ENCODE measurements at regions not wholly inside any gene's neighbourhood (a gene's known extent, or its start where the extent isn't known, plus 50 kb on each side); places are given as distances from the start of the nearest gene placed in this dataset.
A peak's percentile ranks its signal among the peaks of the same experiment; 100 is the strongest.
"Not testable (repeated sequence)": the region's sequence is repeated elsewhere in the genome, so short reads cannot be mapped to it uniquely, and the experiment has no call there.

- Histone ChIP-seq H3F3A (ENCODE audit: insufficient read depth) (0 out of 2 replicates have a peak, but pooled peaks cover 4% of the 10 kb centered on the region), H4K20me1 (ENCODE audit: insufficient read depth) (no peaks in the 10 kb centered on the region), H3K36me3 (ENCODE audit: low read depth) (no peaks in the 10 kb centered on the region), H3K27me3 (replicated peaks; ENCODE audit: insufficient read depth) (no peaks in the 10 kb centered on the region), H3K27ac (no peak overlapping the region), H3K4me1 (ENCODE audit: insufficient read depth) (peaks cover 9% of the 10 kb centered on the region), H3K9ac (no peak overlapping the region), H3K4me2 (ENCODE audit: unreplicated experiment) (peak overlapping the region; percentile 38), H3K9me3 (ENCODE audit: low read depth) (no peaks in the 10 kb centered on the region), H2AFZ (no peak overlapping the region), H3K4me3 (no peak overlapping the region), H3K79me2 (ENCODE audit: insufficient read depth) (no peaks in the 10 kb centered on the region), H3K9me2 (ENCODE audit: insufficient read depth) (no peaks in the 10 kb centered on the region)
- TF ChIP-seq EZH2phosphoT487 (IDR thresholded peaks at IDR 0.05; ENCODE audit: insufficient read depth, low read depth), result no peak
- TF ChIP-seq EZH2 (IDR thresholded peaks at IDR 0.05; ENCODE audit: insufficient read depth, poor library complexity, severe bottlenecking), result no peak
- DNase-seq, result peak; percentile 13
- in situ Hi-C loops (cut with MboI), result no loop called here
Measured at GRCh38 chr2:180776921-180777320, 203.5 kb upstream of the UBE2E3 start.

GRCh38 chr2:180775711-180776110 lies 204.7 kb upstream of the UBE2E3 start:
- 81 to 96% methylated on average over 3 of the region's 3 CpGs for WGBS, 2 experiments (ENCODE audit: low coverage in 1 of 2, low lambda C conversion rate in 2 of 2, missing lambda C conversion rate in 2 of 2)
- no peak overlapping the region for H3K4me2 ChIP-seq (ENCODE audit: unreplicated experiment)
- H2AFZ ChIP-seq, result no peak overlapping the region
- H3K36me3 ChIP-seq (ENCODE audit: low read depth), result no peaks in the 10 kb centered on the region
- H3F3A ChIP-seq (ENCODE audit: insufficient read depth), result 0 out of 2 replicates have a peak, but pooled peaks cover 4% of the 10 kb centered on the region
- no peaks in the 10 kb centered on the region for H3K9me3 ChIP-seq (ENCODE audit: low read depth)
- no peaks in the 10 kb centered on the region for H3K9me2 ChIP-seq (ENCODE audit: insufficient read depth)
- no peak overlapping the region for H3K9ac ChIP-seq
- no peaks in the 10 kb centered on the region for H4K20me1 ChIP-seq (ENCODE audit: insufficient read depth)
- no peaks in the 10 kb centered on the region for H3K79me2 ChIP-seq (ENCODE audit: insufficient read depth)
- no peak for TF ChIP-seq EZH2 (IDR thresholded peaks at IDR 0.05; ENCODE audit: insufficient read depth, poor library complexity, severe bottlenecking)
- no peak for TF ChIP-seq EZH2phosphoT487 (IDR thresholded peaks at IDR 0.05; ENCODE audit: insufficient read depth, low read depth)
- no peak for DNase-seq
- in situ Hi-C loops (cut with MboI), result no loop called here
- no peak overlapping the region for H3K27ac ChIP-seq
- no peaks in the 10 kb centered on the region for H3K27me3 ChIP-seq (replicated peaks; ENCODE audit: insufficient read depth)
- H3K4me3 ChIP-seq, result no peak overlapping the region
- H3K4me1 ChIP-seq (ENCODE audit: insufficient read depth), result peaks cover 9% of the 10 kb centered on the region

- H3K27ac ChIP-seq; H3K9me3 ChIP-seq (ENCODE audit: low read depth); H2AFZ ChIP-seq; H3K4me2 ChIP-seq (ENCODE audit: unreplicated experiment); H3K9ac ChIP-seq; H3K27me3 ChIP-seq (replicated peaks; ENCODE audit: insufficient read depth); H3K79me2 ChIP-seq (ENCODE audit: insufficient read depth); in situ Hi-C loops (cut with MboI); H3K4me1 ChIP-seq (ENCODE audit: insufficient read depth); H3K9me2 ChIP-seq (ENCODE audit: insufficient read depth); H3K4me3 ChIP-seq; DNase-seq; H4K20me1 ChIP-seq (ENCODE audit: insufficient read depth); H3F3A ChIP-seq (ENCODE audit: insufficient read depth); H3K36me3 ChIP-seq (ENCODE audit: low read depth): not testable (repeated sequence)
- WGBS, 2 experiments (ENCODE audit: low coverage in 1 of 2, low lambda C conversion rate in 2 of 2, missing lambda C conversion rate in 2 of 2), result 77 to 82% methylated on average over 6 of the region's 6 CpGs
Measured at GRCh38 chr2:180765316-180765715, 215.1 kb upstream of the UBE2E3 start.

- Histone ChIP-seq H3K9me3 (ENCODE audit: low read depth) (no peaks in the 10 kb centered on the region), H2AFZ (no peak overlapping the region), H3K36me3 (ENCODE audit: low read depth) (no peaks in the 10 kb centered on the region), H3K4me1 (ENCODE audit: insufficient read depth) (peaks cover 7% of the 10 kb centered on the region), H3K27me3 (replicated peaks; ENCODE audit: insufficient read depth) (no peaks in the 10 kb centered on the region), H3K9me2 (ENCODE audit: insufficient read depth) (no peaks in the 10 kb centered on the region), H3K9ac (no peak overlapping the region), H3K79me2 (ENCODE audit: insufficient read depth) (no peaks in the 10 kb centered on the region), H3K27ac (no peak overlapping the region), H3F3A (ENCODE audit: insufficient read depth) (no peaks in the 10 kb centered on the region), H3K4me3 (no peak overlapping the region), H3K4me2 (ENCODE audit: unreplicated experiment) (no peak overlapping the region), H4K20me1 (ENCODE audit: insufficient read depth) (no peaks in the 10 kb centered on the region)
- in situ Hi-C loops (cut with MboI), result no loop called here
- 53 to 66% methylated on average over 2 of the region's 2 CpGs for WGBS, 2 experiments (ENCODE audit: low coverage in 1 of 2, low lambda C conversion rate in 2 of 2, missing lambda C conversion rate in 2 of 2)
- no peak for TF ChIP-seq EZH2 (IDR thresholded peaks at IDR 0.05; ENCODE audit: insufficient read depth, poor library complexity, severe bottlenecking)
- no peak for TF ChIP-seq EZH2phosphoT487 (IDR thresholded peaks at IDR 0.05; ENCODE audit: insufficient read depth, low read depth)
- no peak for DNase-seq
Measured at GRCh38 chr2:180763263-180763989, 217.0 kb upstream of the UBE2E3 start.

- TF ChIP-seq EZH2phosphoT487 (IDR thresholded peaks at IDR 0.05; ENCODE audit: insufficient read depth, low read depth), result no peak
- TF ChIP-seq EZH2 (IDR thresholded peaks at IDR 0.05; ENCODE audit: insufficient read depth, poor library complexity, severe bottlenecking), result no peak
- H3F3A ChIP-seq (ENCODE audit: insufficient read depth), result no peaks in the 10 kb centered on the region
- H3K9ac ChIP-seq, result no peak overlapping the region
- WGBS, 2 experiments (ENCODE audit: low coverage in 1 of 2, low lambda C conversion rate in 2 of 2, missing lambda C conversion rate in 2 of 2), result 28 to 39% methylated on average over 5 of the region's 5 CpGs
- H3K4me1 ChIP-seq (ENCODE audit: insufficient read depth), result peaks cover 7% of the 10 kb centered on the region
- H3K36me3 ChIP-seq (ENCODE audit: low read depth), result no peaks in the 10 kb centered on the region
- H2AFZ ChIP-seq, result peak overlapping the region; percentile 21; the same call in 1 of the 2 replicates
- DNase-seq, result peak; percentile 59
- H3K9me3 ChIP-seq (ENCODE audit: low read depth), result no peaks in the 10 kb centered on the region
- H3K9me2 ChIP-seq (ENCODE audit: insufficient read depth), result no peaks in the 10 kb centered on the region
- no peak overlapping the region for H3K27ac ChIP-seq
- no peaks in the 10 kb centered on the region for H3K27me3 ChIP-seq (replicated peaks; ENCODE audit: insufficient read depth)
- H3K4me2 ChIP-seq (ENCODE audit: unreplicated experiment), result peak overlapping the region; percentile 13
- no peaks in the 10 kb centered on the region for H3K79me2 ChIP-seq (ENCODE audit: insufficient read depth)
- in situ Hi-C loops (cut with MboI), result no loop called here
- no peaks in the 10 kb centered on the region for H4K20me1 ChIP-seq (ENCODE audit: insufficient read depth)
- H3K4me3 ChIP-seq, result no peak overlapping the region
Measured at GRCh38 chr2:180761224-180761623, 219.2 kb upstream of the UBE2E3 start.
